Endothelial cell of umbilical vein (primary cell): ENCODE measurements at regions not wholly inside any gene's neighbourhood (a gene's known extent, or its start where the extent isn't known, plus 50 kb on each side); places are given as distances from the start of the nearest gene placed in this dataset.

Experiments used
- EZH2 ChIP-seq: IDR thresholded peaks from 2 replicates; pipeline ENCODE4 v1.6.1; 2012; ENCODE audit warnings: borderline replicate concordance, low read depth, mild to moderate bottlenecking, moderate library complexity, low read length, inconsistent platforms; ENCODE audit not compliant: severe bottlenecking
- FOS ChIP-seq: IDR thresholded peaks from 2 replicates; pipeline ENCODE4 v1.6.1; 2011; ENCODE audit warnings: mild to moderate bottlenecking, low read length, moderate library complexity, borderline replicate concordance; ENCODE audit not compliant: insufficient read depth
- GATA2 ChIP-seq: IDR thresholded peaks from 2 replicates; pipeline ENCODE4 v1.7.0; 2011; ENCODE audit warnings: low read depth, mild to moderate bottlenecking, moderate library complexity, mixed read lengths, low read length; ENCODE audit not compliant: insufficient read length, insufficient read depth
- JUN ChIP-seq: IDR thresholded peaks from 2 replicates; pipeline ENCODE4 v1.6.1; 2011; ENCODE audit warnings: borderline replicate concordance, low read depth; ENCODE audit not compliant: insufficient read length, insufficient read depth
- MYC ChIP-seq: IDR thresholded peaks from one replicate; pipeline ENCODE4 v1.6.1; 2011; ENCODE audit warnings: mild to moderate bottlenecking, low read depth, low read length
- POLR2A ChIP-seq: IDR thresholded peaks from 2 replicates; pipeline ENCODE4 v1.6.1; 2012; ENCODE audit warnings: low read depth, mild to moderate bottlenecking, control low read depth, low read length
- POLR2AphosphoS5 ChIP-seq: IDR thresholded peaks from 2 replicates; pipeline ENCODE4 v1.6.1; 2012; ENCODE audit warnings: low read depth, mild to moderate bottlenecking, control low read depth, low read length, moderate library complexity; ENCODE audit not compliant: insufficient read depth
- TF ChIP-seq, protein P1 (sequence below), 2 donors: IDR thresholded peaks; 1 replicate in 1 of 2; 2 replicates in 1 of 2; pipeline ENCODE4 v1.5.1; 2011; ENCODE audit warnings: low read length in 2 of 2, mild to moderate bottlenecking in 2 of 2, moderate library complexity in 2 of 2, control low read depth in 1 of 2, inconsistent platforms in 1 of 2, low read depth in 1 of 2; ENCODE audit not compliant: insufficient read depth in 1 of 2; ENCODE audit errors: extremely low read depth in 1 of 2
- TF ChIP-seq, protein P2 (sequence below): IDR thresholded peaks from 2 replicates; pipeline ENCODE4 v1.6.1; 2011; ENCODE audit not compliant: insufficient read depth, insufficient read length

DNA sequence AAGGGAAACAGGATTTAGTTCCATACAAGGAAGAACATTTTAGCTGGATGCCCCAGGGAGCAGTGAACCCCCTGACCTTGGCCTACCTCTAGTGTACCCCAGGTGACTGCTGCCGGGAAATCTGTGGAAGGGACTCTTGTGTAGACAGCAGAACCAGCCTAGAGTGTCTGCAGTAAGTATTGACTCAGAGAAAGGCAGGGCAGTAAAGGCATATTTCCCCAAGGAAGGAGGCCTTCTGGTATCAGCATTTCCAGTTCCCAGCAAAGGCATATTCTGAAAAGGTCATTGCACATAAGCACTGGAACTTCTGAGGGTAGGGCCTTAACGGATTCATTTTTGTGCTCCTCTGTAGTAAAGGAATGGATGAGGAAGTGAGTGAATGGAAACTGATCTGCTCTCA, 246.2 kb downstream of the FAM43A start:
- TF ChIP-seq, protein P1, sequence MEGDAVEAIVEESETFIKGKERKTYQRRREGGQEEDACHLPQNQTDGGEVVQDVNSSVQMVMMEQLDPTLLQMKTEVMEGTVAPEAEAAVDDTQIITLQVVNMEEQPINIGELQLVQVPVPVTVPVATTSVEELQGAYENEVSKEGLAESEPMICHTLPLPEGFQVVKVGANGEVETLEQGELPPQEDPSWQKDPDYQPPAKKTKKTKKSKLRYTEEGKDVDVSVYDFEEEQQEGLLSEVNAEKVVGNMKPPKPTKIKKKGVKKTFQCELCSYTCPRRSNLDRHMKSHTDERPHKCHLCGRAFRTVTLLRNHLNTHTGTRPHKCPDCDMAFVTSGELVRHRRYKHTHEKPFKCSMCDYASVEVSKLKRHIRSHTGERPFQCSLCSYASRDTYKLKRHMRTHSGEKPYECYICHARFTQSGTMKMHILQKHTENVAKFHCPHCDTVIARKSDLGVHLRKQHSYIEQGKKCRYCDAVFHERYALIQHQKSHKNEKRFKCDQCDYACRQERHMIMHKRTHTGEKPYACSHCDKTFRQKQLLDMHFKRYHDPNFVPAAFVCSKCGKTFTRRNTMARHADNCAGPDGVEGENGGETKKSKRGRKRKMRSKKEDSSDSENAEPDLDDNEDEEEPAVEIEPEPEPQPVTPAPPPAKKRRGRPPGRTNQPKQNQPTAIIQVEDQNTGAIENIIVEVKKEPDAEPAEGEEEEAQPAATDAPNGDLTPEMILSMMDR (IDR thresholded peaks at IDR 0.05; ENCODE audit: extremely low read depth in 1 of 2, insufficient read depth in 1 of 2, low read depth in 1 of 2, low read length in 2 of 2) = no peak
- TF ChIP-seq EZH2 (no peak), FOS (no peak), JUN (no peak), POLR2A (no peak), POLR2AphosphoS5 (no peak), GATA2 (no peak), MYC (no peak)
- TF ChIP-seq, protein P2, sequence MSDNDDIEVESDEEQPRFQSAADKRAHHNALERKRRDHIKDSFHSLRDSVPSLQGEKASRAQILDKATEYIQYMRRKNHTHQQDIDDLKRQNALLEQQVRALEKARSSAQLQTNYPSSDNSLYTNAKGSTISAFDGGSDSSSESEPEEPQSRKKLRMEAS = no peak
